Activated CD4-positive, alpha-beta T cell treated with anti-CD3 and anti-CD28 coated beads, Interleukin-2, amount 10 ng/mL, durations not matched to agents 24 days and 14 days (primary cell): ENCODE measurements at regions not wholly inside any gene's neighbourhood (a gene's known extent, or its start where the extent isn't known, plus 50 kb on each side); places are given as distances from the start of the nearest gene placed in this dataset.
"Not testable (repeated sequence)": the region's sequence is repeated elsewhere in the genome, so short reads cannot be mapped to it uniquely, and the experiment has no call there.

Experiments used
- DNase-seq: peaks from one replicate; pipeline ENCODE4 v3.0.0; 2022
- H3K27ac Mint-ChIP-seq: one replicate; pipeline ENCODE4 v1.8.0; 2022; ENCODE audit warnings: mild to moderate bottlenecking, mixed read lengths
- H3K27me3 Mint-ChIP-seq: one replicate; pipeline ENCODE4 v1.8.0; 2022; ENCODE audit warnings: mixed read lengths
- H3K36me3 Mint-ChIP-seq: one replicate; pipeline ENCODE4 v1.8.0; 2022; ENCODE audit warnings: low read depth, mild to moderate bottlenecking, mixed read lengths
- H3K4me1 Mint-ChIP-seq: one replicate; pipeline ENCODE4 v1.8.0; 2021; ENCODE audit warnings: mixed read lengths
- H3K4me3 Mint-ChIP-seq: one replicate; pipeline ENCODE4 v1.8.0; 2022; ENCODE audit warnings: mild to moderate bottlenecking, moderate library complexity, mixed read lengths
- H3K9me3 Mint-ChIP-seq: one replicate; pipeline ENCODE4 v1.8.0; 2021; ENCODE audit warnings: mixed read lengths
- intact Hi-C: fragments of 100-400 bp; cut with micrococcal nuclease; formaldehyde crosslinking; loops from one replicate; pipeline ENCODE4 v1.15.1; 2023

DNA sequence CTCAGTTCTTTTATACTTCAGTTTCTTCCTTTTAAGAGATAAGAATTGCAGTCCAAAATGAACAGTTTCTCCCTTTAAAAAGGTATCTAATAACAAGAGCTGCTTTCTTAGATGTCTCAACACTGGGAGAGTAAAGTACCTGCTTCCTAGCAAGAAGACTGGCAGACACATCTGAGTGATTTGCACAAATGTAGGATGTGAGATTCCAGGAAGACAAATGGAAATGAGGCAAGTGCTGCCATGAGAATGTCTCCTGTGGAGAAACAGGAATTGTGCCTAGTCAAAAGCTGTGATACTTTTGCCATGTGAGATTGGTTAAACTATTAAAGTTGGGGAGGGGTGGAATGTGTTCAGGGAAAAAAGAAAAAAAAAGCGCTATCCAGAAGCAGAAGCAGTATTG lies 159.1 kb downstream of the HTR1A start:
- Mint-ChIP-seq H3K4me1 (no peaks in the 10 kb centered on the region), H3K9me3 (no peaks in the 10 kb centered on the region), H3K36me3 (no peaks in the 10 kb centered on the region), H3K4me3 (no peak overlapping the region), H3K27ac (no peak overlapping the region), H3K27me3 (no peaks in the 10 kb centered on the region)
- intact Hi-C loops: no loop called here
- no peak for DNase-seq

DNA sequence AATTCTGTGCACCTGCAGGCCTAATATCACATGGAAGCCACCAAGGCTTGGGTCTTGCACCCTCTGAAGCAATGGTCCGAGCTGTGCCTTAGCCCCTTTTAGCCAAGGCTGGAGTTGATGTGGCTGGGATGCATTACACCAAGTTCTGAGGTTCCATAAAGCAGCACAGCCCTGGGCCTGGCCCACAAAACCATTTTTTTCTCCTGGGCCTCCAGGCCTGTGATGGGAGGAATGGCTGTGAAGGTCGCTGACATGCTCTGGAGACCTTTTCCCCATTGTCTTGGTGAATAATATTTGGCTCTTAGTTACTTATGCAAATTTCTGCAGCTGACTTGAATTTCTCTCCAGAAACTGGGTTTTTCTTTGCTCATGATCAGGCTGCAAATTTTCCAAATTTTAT lies 167.3 kb downstream of the HTR1A start:
- intact Hi-C loops: no loop called here
- Mint-ChIP-seq H3K4me3 (no peak overlapping the region), H3K9me3 (peaks cover 11% of the 10 kb centered on the region), H3K27ac (no peak overlapping the region), H3K4me1 (no peaks in the 10 kb centered on the region), H3K27me3 (no peaks in the 10 kb centered on the region), H3K36me3 (no peaks in the 10 kb centered on the region)
- no peak for DNase-seq

DNA sequence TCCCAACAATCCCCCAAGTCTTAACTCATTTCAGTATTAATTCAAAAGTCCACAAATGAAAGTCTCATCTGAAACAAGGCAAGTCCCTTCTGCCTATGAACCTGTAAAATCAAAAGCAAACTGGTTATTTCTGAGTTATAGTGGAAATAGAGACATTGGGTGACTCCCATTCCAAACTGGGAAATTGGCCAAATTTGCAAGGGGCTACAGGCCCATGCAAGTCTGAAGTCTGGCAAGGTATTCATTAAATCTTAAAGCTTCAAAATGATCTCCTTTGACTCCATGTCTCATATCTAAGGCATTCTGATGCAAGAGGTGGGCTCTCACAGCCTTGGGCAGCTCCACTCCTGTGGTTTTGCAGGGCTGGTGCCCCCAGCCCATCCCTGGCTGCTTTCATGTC lies 167.9 kb downstream of the HTR1A start:
- Mint-ChIP-seq H3K36me3 (no peaks in the 10 kb centered on the region), H3K27me3 (no peaks in the 10 kb centered on the region), H3K4me3 (no peak overlapping the region), H3K9me3 (peaks cover 11% of the 10 kb centered on the region), H3K27ac (no peak overlapping the region), H3K4me1 (no peaks in the 10 kb centered on the region)
- DNase-seq: no peak
- intact Hi-C loops: no loop called here

DNA sequence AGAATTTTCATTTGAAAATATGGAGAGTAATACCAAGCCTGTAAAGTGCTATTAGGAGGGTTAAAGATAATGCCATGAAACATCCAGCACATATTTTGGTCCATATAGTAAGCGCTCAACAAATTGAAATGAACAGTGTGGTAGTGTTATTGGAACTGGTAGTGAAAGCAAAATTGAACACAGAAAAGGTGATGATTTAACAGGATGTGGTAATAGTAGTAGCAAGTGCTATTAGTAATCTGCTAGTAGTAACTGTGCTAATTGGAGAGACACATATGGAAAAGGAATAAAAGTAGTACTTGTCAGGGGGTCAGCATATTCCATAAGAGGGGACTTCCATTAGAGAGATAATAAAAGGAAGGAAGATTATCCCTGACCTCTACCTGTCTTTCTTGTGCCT lies 187.3 kb downstream of the HTR1A start:
- no peaks in the 10 kb centered on the region for H3K9me3 Mint-ChIP-seq
- H3K4me3 Mint-ChIP-seq: no peak overlapping the region
- no peaks in the 10 kb centered on the region for H3K27me3 Mint-ChIP-seq
- intact Hi-C loops: no loop called here
- no peak overlapping the region for H3K27ac Mint-ChIP-seq
- no peaks in the 10 kb centered on the region for H3K4me1 Mint-ChIP-seq
- H3K36me3 Mint-ChIP-seq: no peaks in the 10 kb centered on the region
- DNase-seq: no peak

DNA sequence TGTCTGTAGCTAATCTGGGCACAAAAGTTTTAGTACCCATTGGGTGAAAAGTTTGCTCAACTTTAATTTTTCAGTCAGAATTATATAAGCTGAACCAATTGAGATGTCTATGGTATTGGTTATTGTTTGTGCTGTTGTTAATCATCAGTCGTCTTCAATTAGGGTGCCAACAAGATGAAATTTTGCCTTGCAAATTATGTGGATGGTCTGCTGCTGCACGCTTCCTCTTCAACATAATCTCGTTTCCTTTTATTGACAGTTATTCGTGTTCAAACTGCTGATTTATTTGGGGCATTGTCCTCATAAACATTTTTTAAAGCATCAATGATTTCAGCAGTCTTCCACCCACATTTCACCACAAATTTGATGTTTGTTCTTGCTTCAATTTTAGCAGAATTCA lies 194.0 kb downstream of the HTR1A start:
- DNase-seq: no peak
- no peaks in the 10 kb centered on the region for H3K9me3 Mint-ChIP-seq
- H3K36me3 Mint-ChIP-seq: no peaks in the 10 kb centered on the region
- no peaks in the 10 kb centered on the region for H3K4me1 Mint-ChIP-seq
- no peaks in the 10 kb centered on the region for H3K27me3 Mint-ChIP-seq
- H3K4me3 Mint-ChIP-seq: no peak overlapping the region
- intact Hi-C loops: no loop called here
- H3K27ac Mint-ChIP-seq: no peak overlapping the region

DNA sequence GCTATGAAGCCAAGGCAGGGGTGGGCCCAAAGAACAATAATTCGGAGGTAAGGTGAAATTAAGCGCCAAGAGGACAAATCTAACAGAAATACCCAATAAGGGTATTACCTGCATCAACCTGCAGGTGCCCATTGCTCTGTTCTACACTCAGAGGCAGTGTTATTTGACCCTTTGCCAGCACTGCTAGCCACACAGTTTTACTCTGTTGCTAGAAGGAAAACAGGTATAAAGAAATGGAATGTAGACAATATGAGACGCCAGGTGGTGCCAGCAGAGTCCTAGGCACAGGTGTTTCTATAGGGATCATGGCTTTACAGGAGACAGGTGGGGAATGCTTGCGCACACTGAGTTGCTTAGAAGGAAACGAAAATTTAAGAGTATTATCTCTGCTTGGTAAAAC lies 201.3 kb downstream of the HTR1A start:
- H3K9me3 Mint-ChIP-seq: no peaks in the 10 kb centered on the region
- DNase-seq: no peak
- no peak overlapping the region for H3K27ac Mint-ChIP-seq
- no peaks in the 10 kb centered on the region for H3K36me3 Mint-ChIP-seq
- H3K27me3 Mint-ChIP-seq: no peaks in the 10 kb centered on the region
- H3K4me3 Mint-ChIP-seq: no peak overlapping the region
- intact Hi-C loops: no loop called here
- H3K4me1 Mint-ChIP-seq: no peaks in the 10 kb centered on the region

DNA sequence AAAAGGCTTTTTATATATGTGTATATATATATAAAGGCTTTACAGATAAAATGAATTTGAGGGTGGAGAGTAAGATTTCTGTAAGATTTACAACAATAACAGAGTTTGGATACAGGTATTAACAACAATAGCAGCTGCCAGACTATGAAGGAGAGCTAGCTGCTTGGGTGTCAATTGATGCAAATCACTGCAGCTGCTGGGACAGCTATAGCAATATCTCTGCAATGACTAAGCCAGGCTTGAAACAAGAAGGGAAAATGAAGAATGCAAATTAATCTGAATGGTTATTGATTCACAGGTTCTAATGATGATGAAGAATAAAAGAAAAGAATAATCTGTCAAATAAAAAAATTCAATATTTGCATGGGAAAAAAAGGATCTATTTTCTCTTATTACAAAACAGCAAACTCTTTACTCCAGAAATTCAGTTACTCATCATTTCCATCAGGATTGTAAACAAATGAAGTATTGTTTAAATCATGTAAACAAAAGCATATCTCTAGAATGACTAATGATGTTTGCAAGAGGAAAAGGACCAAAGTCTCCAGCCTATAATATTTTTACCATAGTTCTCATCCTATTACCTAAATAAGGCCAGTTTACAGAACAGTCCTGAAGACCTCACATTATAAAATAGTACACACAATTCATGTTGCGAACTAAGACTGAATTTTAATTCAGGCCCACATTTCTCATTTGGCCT lies 219.0 kb downstream of the HTR1A start:
- H3K9me3 Mint-ChIP-seq: peaks cover 4% of the 10 kb centered on the region
- no peaks in the 10 kb centered on the region for H3K27me3 Mint-ChIP-seq
- no peaks in the 10 kb centered on the region for H3K4me1 Mint-ChIP-seq
- no peak overlapping the region for H3K4me3 Mint-ChIP-seq
- no peaks in the 10 kb centered on the region for H3K36me3 Mint-ChIP-seq
- intact Hi-C loops: no loop called here
- DNase-seq: no peak
- no peak overlapping the region for H3K27ac Mint-ChIP-seq

DNA sequence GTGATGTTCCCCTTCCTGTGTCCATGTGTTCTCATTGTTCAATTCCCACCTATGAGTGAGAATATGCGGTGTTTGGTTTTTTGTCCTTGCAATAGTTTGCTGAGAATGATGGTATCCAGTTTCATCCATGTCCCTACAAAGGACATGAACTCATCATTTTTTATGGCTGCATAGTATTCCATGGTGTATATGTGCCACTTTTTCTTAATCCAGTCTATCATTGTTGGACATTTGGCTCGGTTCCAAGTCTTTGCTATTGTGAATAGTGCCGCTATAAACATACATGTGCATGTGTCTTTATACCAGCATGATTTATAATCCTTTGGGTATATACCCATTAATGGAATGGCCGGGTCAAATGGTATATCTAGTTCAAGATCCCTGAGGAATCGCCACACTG lies 229.4 kb downstream of the HTR1A start:
- H3K27ac Mint-ChIP-seq, H3K27me3 Mint-ChIP-seq, H3K4me1 Mint-ChIP-seq, H3K9me3 Mint-ChIP-seq, intact Hi-C loops, DNase-seq, H3K36me3 Mint-ChIP-seq, H3K4me3 Mint-ChIP-seq: not testable (repeated sequence)

DNA sequence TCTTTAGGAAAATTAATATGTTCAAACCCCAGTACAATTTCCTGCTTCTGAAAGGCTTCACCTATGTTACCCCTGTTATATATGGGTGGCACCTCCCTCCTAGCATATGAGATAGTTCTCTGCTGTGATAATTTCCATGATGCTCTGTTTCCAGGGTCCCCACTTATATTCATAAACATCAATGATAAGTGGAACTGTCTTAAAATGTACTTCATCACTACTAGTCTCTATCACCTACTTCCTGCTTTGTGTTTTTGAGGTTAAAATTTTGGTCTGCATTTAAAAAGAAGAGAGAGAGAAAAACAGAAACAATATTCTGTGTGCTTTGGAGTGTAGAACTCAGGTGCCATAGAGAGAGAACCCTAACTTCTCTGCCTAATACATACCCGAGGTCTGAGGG lies 234.7 kb downstream of the HTR1A start:
- Mint-ChIP-seq H3K4me1 (no peaks in the 10 kb centered on the region), H3K4me3 (no peak overlapping the region), H3K36me3 (no peaks in the 10 kb centered on the region), H3K9me3 (peaks cover 4% of the 10 kb centered on the region), H3K27ac (no peak overlapping the region), H3K27me3 (no peaks in the 10 kb centered on the region)
- intact Hi-C loops: no loop called here
- no peak for DNase-seq

DNA sequence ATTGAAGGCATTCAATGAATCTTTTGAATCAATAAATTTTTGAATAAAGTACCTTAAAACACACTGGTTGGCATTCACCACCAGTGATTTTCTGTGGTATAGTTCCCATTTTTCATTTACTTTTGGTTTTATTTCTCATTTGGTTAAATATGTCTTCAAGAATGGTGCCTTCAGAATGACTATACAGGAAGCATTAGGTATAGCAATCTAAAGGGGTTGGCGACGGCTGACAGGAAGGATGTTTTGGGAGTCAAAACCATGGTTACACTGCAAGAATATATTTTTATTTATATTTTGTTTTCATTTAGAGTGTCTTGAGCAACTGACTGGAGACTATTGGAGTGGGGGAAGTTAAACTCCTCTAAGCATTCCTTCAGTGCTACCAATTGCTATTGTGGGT lies 235.7 kb downstream of the HTR1A start:
- H3K4me3 Mint-ChIP-seq: no peak overlapping the region
- H3K27me3 Mint-ChIP-seq: no peaks in the 10 kb centered on the region
- intact Hi-C loops: no loop called here
- no peaks in the 10 kb centered on the region for H3K36me3 Mint-ChIP-seq
- no peaks in the 10 kb centered on the region for H3K4me1 Mint-ChIP-seq
- peaks cover 4% of the 10 kb centered on the region for H3K9me3 Mint-ChIP-seq
- DNase-seq: no peak
- no peak overlapping the region for H3K27ac Mint-ChIP-seq

DNA sequence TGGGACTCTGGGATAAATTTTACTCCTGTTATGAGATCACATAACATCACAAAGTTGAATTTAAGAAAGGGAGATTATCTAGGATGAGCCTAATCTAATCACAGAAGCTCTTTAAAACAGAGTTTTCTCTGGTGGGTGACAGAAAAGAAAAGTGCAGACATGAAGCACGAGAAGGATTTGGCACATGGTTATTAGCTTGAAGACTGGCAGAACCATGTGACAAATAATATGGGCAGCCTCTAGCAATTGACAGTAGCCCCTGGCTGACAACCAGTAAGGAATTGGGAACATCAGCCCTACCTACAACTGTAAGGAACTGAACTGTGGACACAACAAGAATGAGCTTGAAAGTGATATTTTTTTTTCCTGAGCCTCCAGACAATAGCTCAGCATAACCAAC lies 243.1 kb downstream of the HTR1A start:
- no peak overlapping the region for H3K4me3 Mint-ChIP-seq
- intact Hi-C loops: no loop called here
- H3K36me3 Mint-ChIP-seq: no peaks in the 10 kb centered on the region
- no peak overlapping the region for H3K27ac Mint-ChIP-seq
- H3K4me1 Mint-ChIP-seq: no peaks in the 10 kb centered on the region
- no peak for DNase-seq
- no peaks in the 10 kb centered on the region for H3K27me3 Mint-ChIP-seq
- no peaks in the 10 kb centered on the region for H3K9me3 Mint-ChIP-seq

DNA sequence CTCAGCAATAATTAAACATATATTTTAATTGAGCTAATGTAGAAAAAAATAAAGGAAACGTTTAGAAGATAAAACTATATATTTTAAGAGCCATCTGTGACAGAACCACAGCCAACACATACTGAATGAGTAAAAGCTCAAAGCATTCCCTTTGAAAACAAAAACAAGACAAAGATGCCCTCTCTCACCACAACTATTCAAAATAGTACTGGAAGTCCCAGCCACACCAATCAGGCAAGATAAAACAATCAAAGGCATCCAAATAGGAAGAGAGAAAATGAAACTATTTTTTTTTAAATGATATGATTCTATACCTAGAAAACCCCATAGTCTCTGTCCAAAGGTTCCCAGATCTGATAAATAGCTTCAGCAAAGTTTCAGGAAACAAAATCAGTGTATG lies 262.0 kb downstream of the HTR1A start:
- intact Hi-C loops: no loop called here
- H3K4me3 Mint-ChIP-seq: no peak overlapping the region

DNA sequence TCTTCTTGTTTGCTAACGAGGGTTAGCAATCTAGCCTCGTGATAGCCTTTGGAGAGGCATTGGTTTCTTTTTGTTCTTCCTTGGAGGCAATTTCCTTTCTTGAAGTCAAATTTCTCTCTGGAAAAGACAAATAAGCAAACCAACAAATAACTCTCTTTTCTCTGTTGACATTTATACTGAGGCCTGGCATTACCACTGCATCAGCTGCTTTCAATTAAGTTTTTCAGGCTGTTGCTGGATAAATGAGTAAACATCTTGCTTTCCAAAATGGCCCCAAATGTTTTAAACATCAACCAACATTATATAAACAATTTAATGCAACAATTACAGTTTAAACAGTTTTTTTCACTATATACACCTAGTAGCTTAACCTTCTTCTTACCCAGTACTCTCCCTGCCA lies 264.4 kb downstream of the HTR1A start:
- H3K4me1 Mint-ChIP-seq: no peaks in the 10 kb centered on the region
- H3K27ac Mint-ChIP-seq: no peak overlapping the region
- H3K4me3 Mint-ChIP-seq: no peak overlapping the region
- no peaks in the 10 kb centered on the region for H3K27me3 Mint-ChIP-seq
- no peak for DNase-seq
- peaks cover 4% of the 10 kb centered on the region for H3K9me3 Mint-ChIP-seq
- no peaks in the 10 kb centered on the region for H3K36me3 Mint-ChIP-seq
- intact Hi-C loops: no loop called here

More for the DNA sequence above, 262.0 kb downstream of the HTR1A start:
- DNase-seq: no peak
- H3K9me3 Mint-ChIP-seq: peaks cover 4% of the 10 kb centered on the region
- H3K27me3 Mint-ChIP-seq: no peaks in the 10 kb centered on the region
- H3K4me1 Mint-ChIP-seq: no peaks in the 10 kb centered on the region
- H3K27ac Mint-ChIP-seq: no peak overlapping the region
- H3K36me3 Mint-ChIP-seq: no peaks in the 10 kb centered on the region

DNA sequence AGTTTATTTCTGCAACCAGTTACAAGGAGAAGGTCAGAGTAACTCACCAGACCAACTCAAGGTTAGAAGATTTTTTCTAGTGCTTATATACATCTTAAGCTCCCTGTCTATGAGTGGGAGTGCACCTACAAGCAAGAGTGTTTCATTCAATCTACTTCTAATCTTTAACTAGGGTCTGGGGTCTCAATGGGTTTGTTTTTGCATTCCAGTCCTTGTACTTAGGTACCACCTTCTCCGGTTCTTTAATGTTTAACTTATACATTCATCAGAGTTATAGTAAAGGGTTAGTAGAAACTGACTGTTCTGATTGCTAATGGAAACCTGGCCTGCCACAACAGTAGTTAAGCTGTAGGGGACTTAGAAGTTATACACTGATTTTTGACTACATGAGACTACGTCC lies 271.7 kb downstream of the HTR1A start:
- Mint-ChIP-seq H3K9me3 (no peaks in the 10 kb centered on the region), H3K4me1 (no peaks in the 10 kb centered on the region), H3K4me3 (no peak overlapping the region), H3K27ac (no peak overlapping the region), H3K36me3 (no peaks in the 10 kb centered on the region), H3K27me3 (no peaks in the 10 kb centered on the region)
- intact Hi-C loops: no loop called here
- DNase-seq: no peak

DNA sequence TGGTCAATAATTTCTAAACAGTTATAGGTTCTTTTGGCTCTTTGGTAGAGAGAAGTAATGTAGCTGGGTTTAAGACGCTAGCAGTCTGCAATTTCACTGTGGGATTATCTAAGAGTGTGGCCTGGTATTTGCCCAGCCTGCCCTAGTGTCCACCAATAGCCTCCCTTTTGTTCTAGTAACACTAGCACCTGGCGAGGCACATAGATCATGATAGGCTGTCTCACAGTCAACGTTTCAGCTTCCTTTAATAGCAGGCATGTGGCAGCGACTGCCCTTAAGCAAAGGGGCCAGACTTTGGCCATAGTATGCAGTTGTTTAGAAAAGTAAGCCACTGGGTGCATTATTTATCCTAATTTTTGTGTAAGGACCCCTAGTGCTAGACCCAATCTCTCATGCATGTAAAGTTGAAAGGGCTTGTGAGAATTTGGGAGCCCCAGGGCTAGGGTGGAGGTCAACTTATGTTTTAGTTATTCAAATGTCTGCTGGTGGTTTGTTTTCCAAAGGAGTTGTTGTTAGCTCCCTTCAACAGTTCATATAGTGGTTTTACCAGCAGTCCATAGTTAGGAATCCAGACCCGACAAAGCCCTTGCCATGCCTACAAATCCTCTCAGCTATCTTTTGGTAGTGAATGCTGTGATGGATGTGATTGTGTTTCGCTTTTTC lies 274.3 kb downstream of the HTR1A start:
- no peak overlapping the region for H3K27ac Mint-ChIP-seq
- H3K27me3 Mint-ChIP-seq: no peaks in the 10 kb centered on the region
- intact Hi-C loops: no loop called here
- no peak overlapping the region for H3K4me3 Mint-ChIP-seq
- H3K36me3 Mint-ChIP-seq: no peaks in the 10 kb centered on the region
- DNase-seq: no peak
- H3K9me3 Mint-ChIP-seq: no peaks in the 10 kb centered on the region
- H3K4me1 Mint-ChIP-seq: no peaks in the 10 kb centered on the region
